Inflammatory macrophage (primary cell): ENCODE measurements at regions not wholly inside any gene's neighbourhood (a gene's known extent, or its start where the extent isn't known, plus 50 kb on each side); places are given as distances from the start of the nearest gene placed in this dataset.
"Not testable (repeated sequence)": the region's sequence is repeated elsewhere in the genome, so short reads cannot be mapped to it uniquely, and the experiment has no call there.

Experiments used
- DNase-seq, 2 donors: peaks; one replicate each; pipeline ENCODE4 v3.0.0-alpha.2; 2020 to 2022

DNA sequence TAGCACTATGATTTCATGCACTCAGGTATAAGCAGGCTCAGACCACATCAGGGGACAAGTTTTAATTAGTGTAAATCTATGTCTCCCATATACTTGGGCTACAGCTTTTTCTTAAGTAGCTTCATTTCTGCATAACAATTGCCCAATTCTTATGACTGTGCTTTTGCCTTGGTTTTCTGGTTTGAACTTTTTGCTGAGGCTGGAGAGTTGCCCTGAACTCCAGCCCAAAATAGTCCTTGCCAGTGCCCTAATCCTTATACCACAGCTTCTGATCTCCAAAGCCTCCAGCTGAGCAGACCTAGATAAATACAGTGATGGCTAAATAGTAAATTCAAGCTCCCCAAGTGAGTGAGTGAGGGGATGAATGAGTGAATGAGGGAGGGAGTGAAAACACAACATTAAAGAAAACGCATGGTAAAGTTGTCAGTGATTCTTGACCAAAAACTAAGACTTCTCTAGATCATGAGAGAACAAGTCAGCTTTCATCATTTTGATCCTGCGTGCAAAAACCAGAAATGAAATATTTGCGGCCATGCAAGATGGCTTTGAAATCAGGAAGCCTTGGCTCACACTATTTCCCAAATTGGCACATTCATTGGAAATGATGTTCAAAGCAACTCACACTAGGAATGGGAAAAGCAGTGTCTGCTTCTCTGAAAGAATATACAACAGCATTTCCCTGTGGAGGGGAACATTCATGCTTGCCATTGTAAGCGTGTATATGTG is 437.1 kb upstream of the CTSO start:
- DNase-seq: no peak

DNA sequence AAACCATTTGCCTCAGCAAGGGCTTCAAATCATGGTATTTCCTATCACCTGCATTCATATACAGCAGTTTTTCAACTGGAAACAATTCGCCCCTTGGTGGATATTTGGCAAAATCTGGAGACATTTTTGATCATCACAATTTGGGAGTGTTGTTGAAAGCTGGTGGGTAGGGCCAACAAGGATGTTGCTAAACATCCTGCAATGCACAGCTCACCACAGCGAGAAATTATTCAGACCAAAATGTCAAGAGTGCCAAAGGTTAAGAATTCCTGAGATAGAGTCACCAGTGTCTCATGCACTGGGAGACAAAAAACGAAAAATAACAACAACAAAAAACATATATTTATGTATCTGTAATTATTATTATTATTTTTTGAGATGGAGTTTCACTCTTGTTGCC is 435.2 kb upstream of the CTSO start:
- DNase-seq: no peak

DNA sequence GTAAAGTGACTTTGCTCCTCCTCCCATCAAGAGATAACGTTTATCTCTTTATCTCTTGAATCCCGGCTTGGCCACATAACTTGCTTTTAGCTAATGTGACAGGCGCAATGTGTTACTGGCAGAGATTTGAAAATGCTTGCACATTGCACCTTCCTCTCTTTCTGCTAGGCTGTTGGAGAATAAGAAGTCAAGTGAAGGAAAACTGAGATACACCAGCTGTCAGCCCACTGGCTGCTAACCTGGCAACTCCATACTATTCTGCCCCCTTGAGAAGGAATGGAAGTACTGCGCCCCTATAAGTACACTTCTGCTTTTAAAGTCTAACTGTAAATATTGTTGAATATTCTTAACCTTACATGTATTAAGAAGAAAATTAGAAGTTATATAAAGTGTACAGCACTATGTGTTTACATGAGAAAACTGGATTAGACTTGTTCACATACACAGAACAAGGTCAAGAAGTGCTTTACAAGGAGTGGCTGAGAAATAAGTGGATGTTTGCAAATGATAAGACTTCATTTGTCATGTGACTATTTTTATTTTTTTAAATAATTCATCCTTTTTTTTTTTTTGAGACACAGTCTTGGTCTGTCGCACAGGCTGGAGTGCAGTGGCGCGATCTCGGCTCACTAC is 424.5 kb upstream of the CTSO start:
- peak; percentile 33 to 64 for DNase-seq

DNA sequence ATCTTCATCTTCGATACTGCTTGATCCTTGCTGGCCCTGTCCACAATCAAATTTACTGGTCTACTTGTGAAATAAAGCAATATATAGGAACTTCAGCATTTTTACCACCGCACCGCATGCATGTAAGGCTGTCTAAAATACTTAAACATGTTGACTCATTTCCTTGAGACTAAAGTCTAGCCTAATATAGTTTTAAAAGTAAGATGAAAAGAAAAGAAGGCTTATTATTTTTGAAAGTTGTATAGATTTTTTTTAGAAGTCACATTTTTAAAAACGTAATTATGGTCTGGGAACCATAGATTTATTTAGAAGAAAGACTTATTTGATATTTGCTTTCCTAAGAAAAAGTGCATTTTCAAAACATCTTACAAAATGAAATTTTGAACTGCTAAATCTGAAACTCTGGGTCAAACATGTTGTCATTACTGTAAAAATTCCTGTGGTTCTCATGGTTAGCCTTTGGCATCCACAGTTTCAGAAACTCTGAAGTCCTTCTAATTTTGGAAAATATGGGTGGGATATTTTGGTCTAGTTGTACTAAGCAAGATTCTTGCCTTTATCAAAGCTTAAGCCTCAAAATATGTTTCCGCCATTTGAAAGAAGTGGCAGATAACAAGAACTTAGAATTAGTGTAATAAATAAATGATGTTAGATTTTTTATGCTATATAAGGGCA is 423.5 kb upstream of the CTSO start:
- no peak for DNase-seq

DNA sequence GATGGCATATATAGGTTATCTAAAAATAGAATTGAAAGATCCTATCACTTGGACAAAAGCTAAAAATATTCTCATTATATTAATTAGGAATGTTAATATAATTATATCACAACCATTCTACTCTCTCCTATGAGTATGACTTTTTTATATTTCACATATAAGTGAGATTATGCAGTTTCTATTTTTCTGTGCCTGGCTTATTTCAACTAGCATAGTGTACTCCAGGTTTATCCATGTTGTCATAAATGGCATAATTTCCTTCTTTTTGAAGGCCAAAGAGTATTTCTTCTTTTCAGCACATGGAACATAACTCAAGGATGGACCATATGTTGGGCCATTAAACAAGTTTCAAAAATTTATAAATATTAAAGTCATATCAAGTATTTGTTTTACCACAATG is 421.2 kb upstream of the CTSO start:
- no peak for DNase-seq

DNA sequence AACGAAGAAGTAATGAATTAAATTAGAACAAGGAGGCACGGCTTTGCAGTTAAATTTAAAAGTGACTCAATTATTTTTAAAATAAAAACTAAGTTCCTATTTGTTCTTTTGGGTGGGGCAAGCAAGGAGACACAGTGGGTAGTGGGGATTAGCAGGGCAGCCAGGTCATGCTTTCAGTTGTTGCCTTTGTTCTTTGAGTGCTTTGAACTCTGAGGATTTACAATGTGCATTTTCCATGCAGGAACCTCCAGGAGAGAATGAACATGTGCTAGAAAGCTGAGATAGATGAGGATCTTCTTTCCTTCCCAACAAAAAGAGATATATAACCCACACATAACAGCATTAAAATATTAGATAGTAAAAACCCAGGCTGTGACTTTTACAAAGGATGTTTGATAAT is 420.4 kb upstream of the CTSO start:
- no peak for DNase-seq

DNA sequence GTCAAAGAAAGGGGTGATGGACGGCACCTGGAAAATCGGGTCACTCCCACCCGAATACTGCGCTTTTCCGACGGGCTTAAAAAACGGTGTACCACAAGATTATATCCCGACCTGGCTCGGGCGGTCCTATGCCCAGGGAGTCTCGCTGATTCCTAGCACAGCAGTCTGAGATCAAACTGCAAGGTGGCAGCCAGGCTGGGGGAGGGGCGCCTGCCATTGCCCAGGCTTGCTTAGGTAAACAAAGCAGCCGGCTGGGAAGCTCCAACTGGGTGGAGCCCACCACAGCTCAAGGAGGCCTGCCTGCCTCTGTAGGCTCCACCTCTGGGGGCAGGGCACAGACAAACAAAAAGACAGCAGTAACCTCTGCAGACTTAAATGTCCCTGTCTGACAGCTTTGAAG is 413.8 kb upstream of the CTSO start:
- DNase-seq: not testable (repeated sequence)

DNA sequence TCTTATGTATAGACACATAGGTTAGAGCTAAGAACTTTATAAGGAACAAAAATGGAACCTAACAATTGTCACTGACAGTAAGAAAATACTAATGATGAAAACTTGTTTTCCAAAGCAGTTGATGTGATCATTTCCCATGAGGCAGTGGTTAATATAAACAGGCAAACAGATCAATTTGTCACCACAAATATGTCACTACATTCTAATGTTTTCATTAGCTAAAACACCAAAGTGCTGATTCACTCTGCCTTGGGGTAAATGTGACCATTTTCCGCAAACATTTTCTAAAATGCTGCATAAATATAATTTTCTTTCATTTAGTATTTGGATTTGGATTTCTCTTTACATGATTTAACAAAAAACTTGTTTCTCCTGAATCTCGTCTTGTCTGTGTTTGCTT is 408.9 kb upstream of the CTSO start:
- DNase-seq: no peak

DNA sequence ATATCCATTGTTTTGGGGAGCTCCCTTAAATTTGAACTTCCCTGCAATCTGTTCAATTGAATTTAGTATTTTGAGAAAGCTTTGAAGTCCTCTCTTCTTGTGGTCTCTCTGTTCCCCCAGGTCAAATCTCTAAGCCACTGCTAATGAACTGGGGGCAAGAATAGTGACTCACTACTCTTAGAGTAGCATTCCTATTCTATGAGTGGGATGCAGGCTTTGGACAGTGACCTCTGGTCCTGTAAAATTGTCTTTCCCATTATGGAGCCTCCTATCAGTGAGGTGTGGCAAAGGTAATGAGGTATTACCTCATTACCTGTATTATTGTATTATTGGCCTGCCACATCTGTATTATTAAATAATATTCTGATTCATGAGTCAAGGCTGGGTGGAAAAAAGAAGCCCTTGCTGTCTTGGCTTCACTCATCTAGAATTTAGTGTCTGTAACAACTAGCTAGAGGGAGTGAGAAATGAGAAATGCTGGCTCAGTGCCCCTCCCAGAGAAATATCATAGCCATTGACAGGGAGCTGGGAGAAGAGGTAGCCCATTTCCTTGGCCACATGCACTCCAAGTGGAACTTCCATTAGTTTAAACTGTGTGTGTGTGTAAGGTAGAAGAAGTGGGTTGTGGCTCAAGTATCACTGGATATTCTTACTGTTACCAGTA is 393.9 kb upstream of the CTSO start:
- DNase-seq: no peak

DNA sequence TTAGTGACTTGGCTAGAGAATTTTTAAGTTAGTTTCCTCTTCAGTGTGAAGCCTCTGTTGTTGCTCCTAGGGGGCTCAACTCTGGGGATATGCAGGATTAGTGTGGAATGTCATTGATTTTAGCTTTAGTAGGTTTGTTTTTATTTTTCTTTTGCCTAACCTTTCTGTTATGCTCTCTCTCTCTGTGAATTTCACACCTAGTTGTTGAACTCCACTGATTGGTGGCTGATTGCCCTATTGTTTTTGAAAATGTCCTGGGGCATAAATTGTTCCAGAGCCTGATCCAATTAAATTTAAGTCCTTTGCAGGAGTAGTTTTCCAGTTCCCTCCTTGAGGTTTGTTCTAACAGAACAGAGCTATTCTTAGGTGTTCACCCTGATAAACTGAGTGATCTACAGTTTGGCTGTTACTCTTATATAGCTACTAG is 393.3 kb upstream of the CTSO start:
- no peak for DNase-seq

DNA sequence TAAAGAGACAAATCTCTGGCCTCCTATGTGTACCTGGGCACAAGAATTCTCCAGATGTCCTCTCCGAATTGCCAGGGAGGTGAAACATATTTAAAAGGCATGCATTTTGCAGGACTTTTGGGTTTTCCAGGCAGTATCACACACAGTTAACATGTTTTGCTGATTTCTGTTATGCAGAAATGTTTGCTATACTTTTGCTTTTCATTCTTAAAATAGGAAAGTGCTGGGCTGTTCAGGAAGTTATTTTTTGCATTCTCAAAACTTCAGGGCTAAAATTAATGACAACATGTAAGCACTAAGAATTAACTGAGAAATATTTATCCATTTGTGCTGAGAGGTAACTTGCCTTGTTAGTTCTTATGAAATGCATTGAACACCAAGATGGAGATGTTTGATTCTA is 390.7 kb upstream of the CTSO start:
- no peak for DNase-seq

DNA sequence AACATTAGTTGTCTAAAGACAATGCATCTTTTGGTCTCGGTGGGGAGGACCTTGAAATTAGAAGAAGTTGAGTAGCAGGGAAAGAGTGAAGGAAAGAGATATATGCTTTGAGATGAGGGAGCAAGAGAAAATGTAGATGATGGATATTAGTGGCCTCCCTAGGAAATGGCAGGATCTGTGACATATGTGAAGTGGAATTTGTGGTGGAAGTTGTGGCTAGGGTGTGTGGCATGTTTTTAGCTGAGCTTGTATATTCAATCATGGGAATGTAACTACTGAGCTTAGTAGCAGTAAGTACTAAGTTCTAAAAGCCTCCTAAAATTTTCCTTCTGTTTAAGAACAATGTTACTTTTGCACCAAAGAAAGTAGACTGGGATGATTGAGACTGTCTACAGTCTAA is 382.8 kb upstream of the CTSO start:
- no peak for DNase-seq

DNA sequence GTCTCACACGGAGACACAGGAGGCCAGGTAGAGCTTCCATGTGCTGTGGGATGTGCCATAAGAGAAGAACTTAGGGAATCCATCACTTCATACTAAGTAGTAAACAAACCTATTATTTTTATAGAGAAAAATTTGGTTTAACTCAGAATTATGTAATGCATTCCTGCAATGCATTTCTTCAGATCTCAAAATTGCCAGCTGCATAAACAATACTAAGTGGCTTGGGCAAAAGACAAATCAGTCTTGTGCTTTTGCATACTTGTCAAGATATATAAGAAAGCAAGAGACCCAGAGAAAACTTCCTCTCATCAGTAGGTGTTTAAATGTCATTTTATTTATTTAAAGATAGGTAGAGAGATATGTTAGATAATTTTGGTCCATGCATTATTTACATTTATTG is 382.1 kb upstream of the CTSO start:
- DNase-seq: no peak

DNA sequence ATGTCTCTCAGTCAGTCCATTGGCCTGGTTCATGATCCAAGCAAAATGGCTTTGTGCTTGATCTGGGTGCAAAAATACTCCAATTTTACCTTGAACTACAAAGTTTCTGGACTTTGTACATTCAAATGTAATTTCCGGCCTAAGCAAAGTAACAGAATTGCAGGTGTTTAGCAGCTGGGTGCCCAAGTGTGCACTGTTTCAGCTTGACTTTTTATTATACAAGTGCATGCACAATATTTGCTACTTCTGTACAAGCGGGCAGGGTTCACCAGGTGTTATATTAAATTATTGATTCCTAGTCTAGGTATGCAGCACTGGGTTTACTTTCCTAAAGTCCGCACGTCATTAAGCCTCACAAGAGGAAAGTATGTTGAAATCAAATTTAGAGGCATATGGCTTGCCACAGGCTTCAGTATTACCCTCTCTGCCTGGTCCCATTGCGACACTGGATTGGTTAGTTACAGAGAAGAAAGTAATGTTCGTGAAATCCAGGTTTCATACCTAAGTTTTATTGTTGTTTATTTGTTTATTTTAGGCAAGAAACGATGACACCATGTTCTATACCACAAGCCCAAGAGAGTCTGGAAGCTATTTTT is 376.9 kb upstream of the CTSO start:
- peak; percentile 35 to 55 for DNase-seq

DNA sequence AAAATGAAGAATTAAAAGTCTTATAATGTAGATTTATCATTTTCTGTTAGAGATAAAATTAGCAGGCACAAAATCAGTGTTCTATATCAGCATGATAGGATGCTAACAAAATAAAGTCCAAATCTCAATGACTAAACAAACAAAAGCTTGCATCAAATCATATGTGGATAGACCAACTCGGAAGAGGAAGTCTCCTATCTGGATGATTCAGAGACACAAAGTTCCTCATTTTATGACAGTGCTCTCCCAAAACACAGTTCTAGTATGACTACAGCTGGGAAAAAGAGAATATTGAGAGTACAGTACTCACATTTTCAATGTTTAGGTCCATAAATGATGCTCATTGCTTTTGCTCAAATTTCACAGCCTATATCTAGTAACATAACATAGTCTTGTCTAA is 376.1 kb upstream of the CTSO start:
- DNase-seq: peak; percentile 76 to 85

DNA sequence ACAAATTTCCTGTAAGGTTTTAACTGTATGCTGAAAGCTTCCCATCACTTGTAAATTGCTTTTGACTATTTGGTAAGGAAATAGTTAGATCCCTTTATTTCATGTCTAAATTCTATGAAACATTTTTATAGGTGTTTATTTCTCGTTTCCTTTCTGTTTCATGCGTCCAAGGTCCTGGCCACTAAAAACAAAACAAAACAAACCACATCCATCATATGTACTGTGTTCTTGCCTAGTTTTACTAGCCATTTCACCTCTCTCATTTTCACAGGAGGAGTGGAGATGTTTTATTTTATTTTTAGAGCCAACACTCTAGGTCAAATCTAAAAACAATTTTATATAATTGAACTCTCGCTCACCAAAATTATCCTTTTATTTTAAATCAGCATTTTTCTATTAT is 375.2 kb upstream of the CTSO start:
- no peak for DNase-seq

DNA sequence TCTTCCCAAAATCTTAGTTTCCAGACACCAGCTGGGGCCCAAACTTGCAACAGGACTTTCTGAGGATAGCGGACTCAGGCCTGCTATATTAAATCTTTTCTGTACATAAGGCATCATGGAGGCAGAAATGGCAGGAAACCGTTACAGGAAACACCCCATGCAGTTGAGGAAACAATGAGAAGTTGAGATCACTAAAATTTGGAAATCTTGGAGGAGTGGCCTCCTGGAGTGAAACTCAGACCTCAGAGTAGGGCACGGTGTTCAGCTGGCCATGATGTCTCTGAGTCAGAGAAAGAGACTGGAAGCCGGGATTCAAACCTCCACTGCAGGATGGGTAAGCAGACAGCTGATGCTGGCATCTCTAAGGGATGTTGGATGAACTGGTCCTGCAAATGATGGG is 372.6 kb upstream of the CTSO start:
- peak in 1 of 2 donors; percentile 29 for DNase-seq

DNA sequence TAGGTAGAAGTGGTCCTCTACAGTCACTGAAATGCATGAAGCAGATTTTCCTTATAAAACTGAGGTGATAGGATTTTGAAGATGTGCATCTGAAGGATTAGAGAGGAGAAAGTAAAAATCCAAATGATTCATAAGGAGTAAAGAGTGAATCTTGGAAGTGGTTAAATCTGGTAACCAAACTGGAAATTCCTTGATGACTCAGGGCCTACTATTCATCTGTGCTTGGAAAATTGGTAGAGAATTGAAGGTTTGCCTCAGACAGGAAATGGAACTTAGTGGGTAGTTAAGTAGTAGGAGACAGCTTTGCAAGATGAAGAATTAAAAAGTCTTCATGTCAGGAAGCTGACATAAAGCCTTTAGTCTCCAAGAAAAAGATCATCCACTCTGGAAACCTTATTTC is 368.9 kb upstream of the CTSO start:
- DNase-seq: no peak

DNA sequence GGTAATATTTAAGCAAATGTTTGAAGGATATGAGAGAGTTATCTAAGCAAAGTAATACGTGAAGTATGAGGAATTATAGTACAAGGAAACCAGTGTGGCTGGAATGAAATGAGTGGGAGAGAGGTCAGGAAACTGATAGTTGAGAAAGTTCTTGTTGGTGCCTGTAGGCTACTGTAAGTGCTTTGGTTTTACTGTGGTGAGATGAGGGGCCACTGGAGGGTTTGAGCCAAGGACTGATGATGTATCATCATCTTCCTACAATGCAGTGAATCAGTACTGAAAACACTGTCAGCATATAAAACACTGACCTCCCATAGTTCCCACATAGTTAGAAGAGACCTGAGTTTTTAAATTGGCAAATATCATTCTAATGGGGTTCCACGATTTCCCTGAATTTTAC is 367.5 kb upstream of the CTSO start:
- DNase-seq: no peak

DNA sequence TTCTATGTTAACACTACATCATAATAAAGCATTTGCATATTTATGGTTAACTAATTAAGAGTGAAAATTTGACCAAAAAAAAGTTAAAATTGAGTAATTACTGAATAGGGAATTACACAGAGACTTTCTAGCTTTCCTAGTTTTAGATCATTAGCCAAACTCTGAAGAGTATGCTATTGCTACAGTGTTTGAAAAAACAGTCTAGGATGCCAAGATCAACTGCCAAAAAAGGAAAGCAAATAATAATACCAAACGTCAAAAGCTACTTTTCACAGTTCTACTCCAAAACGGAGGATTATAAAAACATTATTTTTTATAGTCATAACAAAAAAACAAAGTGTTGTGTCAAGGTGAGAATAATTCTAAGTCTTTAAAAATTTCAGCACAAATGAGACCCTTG is 359.8 kb upstream of the CTSO start:
- DNase-seq: no peak

DNA sequence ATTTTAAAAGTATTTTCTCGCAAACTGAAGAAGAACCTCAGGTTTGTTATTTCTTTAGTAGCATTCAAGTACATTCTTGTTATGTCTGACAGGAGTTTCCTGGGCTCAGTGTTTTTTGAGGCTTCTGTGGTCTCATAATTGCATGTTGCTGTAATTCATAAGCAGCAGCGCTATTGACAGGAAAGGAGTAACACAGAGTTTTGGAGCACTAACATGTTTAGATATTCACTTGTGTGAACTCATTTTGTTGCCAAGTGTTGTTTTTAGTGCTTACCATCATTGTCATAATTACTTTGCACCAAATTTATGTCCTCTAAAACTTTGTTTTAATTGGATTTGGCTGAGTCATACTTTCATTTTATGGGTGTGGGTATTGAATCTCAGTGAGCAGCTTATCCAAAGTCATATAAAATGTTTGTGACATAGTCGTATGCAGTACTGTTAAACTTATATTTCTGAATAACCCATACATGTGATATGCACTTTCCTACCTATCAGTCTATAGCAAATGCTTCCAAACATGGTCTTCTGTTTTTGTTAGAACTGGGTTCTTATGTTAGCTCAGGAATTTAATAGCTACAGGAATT is 358.7 kb upstream of the CTSO start:
- no peak for DNase-seq

DNA sequence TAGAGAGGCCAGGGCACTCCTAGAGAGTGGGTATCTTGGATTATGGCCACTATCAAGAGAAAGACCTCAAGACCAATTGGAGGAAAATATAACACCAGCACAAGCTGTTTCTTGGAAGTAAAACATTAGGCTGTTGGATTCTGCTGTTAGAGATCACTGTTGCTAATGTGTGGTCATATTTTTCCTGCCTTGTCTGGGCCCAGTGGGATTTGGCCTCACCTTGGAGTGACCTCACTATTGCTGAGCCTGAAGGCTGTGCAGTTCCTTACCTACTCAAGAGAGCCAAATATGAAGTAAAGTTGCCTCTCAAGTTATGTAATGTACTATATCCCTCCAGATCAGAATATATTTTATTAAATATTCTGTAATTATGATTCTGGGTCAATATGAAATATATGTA is 355.4 kb upstream of the CTSO start:
- no peak for DNase-seq

DNA sequence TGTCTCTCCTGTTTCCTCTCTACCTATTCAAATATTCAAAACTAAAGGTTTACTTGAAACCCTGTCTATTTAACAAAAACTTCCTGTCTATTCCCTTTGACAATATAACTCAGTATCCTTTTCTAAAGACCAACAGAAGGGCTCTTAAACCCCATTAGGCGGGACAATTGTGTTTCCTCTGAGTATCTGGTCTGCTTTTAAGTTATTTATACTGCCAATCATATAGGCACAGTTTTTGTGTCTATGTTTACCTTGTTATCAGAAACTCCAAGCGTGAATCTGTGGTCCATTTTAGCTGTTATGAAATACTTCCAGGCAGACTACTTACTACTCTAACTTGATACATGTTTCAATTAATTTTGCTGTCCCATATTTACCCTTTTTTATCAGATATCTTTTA is 350.0 kb upstream of the CTSO start:
- no peak for DNase-seq
